ENCODE measurements at regions not wholly inside any gene's neighbourhood (a gene's known extent, or its start where the extent isn't known, plus 50 kb on each side); places are given as distances from the start of the nearest gene placed in this dataset.

GRCh38 chr10:53123311-53123710, 350.7 kb upstream of the MBL2 start:
- TF ChIP-seq POLR2AphosphoS5 (IDR thresholded peaks at IDR 0.05; ENCODE audit: borderline replicate concordance, low read depth, low read length) (no peak), EZH2 (IDR thresholded peaks at IDR 0.05) (no peak)

Measured in SK-N-MC (cell line).